Keratinocyte (primary cell): ENCODE measurements at regions not wholly inside any gene's neighbourhood (a gene's known extent, or its start where the extent isn't known, plus 50 kb on each side); places are given as distances from the start of the nearest gene placed in this dataset.

ENCODE experiments used
- EZH2 ChIP-seq: IDR thresholded peaks from one replicate; pipeline ENCODE4 v1.6.1; 2012; ENCODE audit warnings: inconsistent platforms, mild to moderate bottlenecking, low read length, moderate library complexity
- TF ChIP-seq, protein P1 (sequence below), 3 experiments: IDR thresholded peaks in 1 of 3; conservative IDR thresholded peaks in 1 of 3; optimal IDR thresholded peaks in 1 of 3; 2 replicates in 2 of 3; 3 replicates in 1 of 3; pipeline versions ENCODE3 to v1.5.1; 2011; ENCODE audit warnings: low read length in 3 of 3, mild to moderate bottlenecking in 3 of 3, moderate library complexity in 2 of 3, control low read depth in 1 of 3, inconsistent platforms in 1 of 3; ENCODE audit not compliant: insufficient read depth in 2 of 3; ENCODE audit errors: extremely low read depth in 1 of 3

GRCh38 chr6:74128536-74128935 is 432.5 kb downstream of the CD109 start:
- TF ChIP-seq, protein P1, sequence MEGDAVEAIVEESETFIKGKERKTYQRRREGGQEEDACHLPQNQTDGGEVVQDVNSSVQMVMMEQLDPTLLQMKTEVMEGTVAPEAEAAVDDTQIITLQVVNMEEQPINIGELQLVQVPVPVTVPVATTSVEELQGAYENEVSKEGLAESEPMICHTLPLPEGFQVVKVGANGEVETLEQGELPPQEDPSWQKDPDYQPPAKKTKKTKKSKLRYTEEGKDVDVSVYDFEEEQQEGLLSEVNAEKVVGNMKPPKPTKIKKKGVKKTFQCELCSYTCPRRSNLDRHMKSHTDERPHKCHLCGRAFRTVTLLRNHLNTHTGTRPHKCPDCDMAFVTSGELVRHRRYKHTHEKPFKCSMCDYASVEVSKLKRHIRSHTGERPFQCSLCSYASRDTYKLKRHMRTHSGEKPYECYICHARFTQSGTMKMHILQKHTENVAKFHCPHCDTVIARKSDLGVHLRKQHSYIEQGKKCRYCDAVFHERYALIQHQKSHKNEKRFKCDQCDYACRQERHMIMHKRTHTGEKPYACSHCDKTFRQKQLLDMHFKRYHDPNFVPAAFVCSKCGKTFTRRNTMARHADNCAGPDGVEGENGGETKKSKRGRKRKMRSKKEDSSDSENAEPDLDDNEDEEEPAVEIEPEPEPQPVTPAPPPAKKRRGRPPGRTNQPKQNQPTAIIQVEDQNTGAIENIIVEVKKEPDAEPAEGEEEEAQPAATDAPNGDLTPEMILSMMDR (optimal IDR thresholded peaks at IDR 0.05 in 1 of 3, IDR thresholded peaks at IDR 0.05 in 1 of 3, conservative IDR thresholded peaks at IDR 0.05 in 1 of 3; ENCODE audit: extremely low read depth in 1 of 3, insufficient read depth in 2 of 3, low read length in 3 of 3): no peak
- TF ChIP-seq EZH2: no peak
